ENCODE measurements at regions not wholly inside any gene's neighbourhood (a gene's known extent, or its start where the extent isn't known, plus 50 kb on each side); places are given as distances from the start of the nearest gene placed in this dataset.

DNA sequence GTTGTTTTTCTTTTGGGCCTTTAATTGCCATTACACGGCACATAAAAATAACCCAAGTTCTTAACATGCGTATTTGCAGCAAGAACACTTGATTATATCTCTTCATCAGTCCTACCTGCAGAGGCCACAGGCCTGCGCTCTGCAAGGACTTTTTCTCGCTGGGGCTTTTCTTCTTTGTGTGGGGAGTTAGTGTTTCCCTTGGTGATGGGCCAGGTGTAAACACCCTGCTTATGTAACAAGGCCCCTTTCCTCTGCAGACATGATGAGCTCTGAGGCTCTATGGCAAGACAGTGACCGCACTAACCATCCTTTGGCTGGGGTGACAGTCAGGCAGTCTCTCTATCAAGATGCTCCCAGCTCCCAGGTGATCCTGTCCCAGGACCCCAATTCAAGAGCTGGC is 97.8 kb upstream of the PCSK2 start:
- Histone ChIP-seq H3K36me3 (replicated peaks; ENCODE audit: insufficient read depth, low read depth) (no peaks in the 10 kb centered on the region), H3K27me3 (no peaks in the 10 kb centered on the region), H3K4me2 (no peak overlapping the region), H3K4me3 (no peak overlapping the region), H3K4me1 (ENCODE audit: insufficient read depth) (no peaks in the 10 kb centered on the region), H3K79me2 (no peaks in the 10 kb centered on the region), H2AFZ (no peak overlapping the region), H3K9me3 (ENCODE audit: low read depth) (no peaks in the 10 kb centered on the region), H3K9me2 (replicated peaks; ENCODE audit: insufficient read depth) (no peaks in the 10 kb centered on the region), H4K20me1 (ENCODE audit: insufficient read depth, poor library complexity, severe bottlenecking) (no peaks in the 10 kb centered on the region), H3K27ac (no peak overlapping the region)
- TF ChIP-seq, protein P1, sequence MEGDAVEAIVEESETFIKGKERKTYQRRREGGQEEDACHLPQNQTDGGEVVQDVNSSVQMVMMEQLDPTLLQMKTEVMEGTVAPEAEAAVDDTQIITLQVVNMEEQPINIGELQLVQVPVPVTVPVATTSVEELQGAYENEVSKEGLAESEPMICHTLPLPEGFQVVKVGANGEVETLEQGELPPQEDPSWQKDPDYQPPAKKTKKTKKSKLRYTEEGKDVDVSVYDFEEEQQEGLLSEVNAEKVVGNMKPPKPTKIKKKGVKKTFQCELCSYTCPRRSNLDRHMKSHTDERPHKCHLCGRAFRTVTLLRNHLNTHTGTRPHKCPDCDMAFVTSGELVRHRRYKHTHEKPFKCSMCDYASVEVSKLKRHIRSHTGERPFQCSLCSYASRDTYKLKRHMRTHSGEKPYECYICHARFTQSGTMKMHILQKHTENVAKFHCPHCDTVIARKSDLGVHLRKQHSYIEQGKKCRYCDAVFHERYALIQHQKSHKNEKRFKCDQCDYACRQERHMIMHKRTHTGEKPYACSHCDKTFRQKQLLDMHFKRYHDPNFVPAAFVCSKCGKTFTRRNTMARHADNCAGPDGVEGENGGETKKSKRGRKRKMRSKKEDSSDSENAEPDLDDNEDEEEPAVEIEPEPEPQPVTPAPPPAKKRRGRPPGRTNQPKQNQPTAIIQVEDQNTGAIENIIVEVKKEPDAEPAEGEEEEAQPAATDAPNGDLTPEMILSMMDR (IDR thresholded peaks at IDR 0.05; ENCODE audit: poor library complexity): no peak
- TF ChIP-seq EZH2 (IDR thresholded peaks at IDR 0.05; ENCODE audit: borderline replicate concordance): no peak
- TF ChIP-seq EZH2phosphoT487 (IDR thresholded peaks at IDR 0.05; ENCODE audit: low read depth, severe bottlenecking, unreplicated experiment): no peak
- WGBS (ENCODE audit: low lambda C conversion rate, missing lambda C conversion rate): 86% methylated on average over 5 of the region's 5 CpGs
- DNase-seq (ENCODE audit: low spot score): no peak

DNA sequence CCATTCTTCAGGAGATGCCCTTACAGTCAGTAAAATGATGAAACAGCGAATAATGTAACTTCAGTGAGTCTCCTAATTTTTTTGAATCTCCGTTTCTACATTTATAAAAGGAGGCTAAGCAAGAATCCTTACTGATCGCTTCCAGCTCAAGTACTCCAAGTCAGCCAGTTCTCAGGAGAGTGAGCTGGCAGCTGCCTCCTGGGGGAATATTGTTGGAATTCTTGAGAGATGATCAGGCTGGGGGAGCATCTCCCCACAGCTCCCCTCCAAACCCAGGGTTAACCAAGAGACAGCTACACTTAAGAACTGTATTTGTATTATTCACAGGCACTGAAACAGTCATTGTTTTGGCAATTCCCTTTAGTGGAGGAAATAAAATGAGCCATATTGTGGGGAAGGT is 89.1 kb upstream of the PCSK2 start:
- no peak for DNase-seq (ENCODE audit: low spot score)
- no peak overlapping the region for H3K27ac ChIP-seq
- TF ChIP-seq EZH2 (IDR thresholded peaks at IDR 0.05; ENCODE audit: borderline replicate concordance): no peak
- TF ChIP-seq EZH2phosphoT487 (IDR thresholded peaks at IDR 0.05; ENCODE audit: low read depth, severe bottlenecking, unreplicated experiment): no peak
- TF ChIP-seq, protein P1 (IDR thresholded peaks at IDR 0.05; ENCODE audit: poor library complexity): no peak
- no peak overlapping the region for H3K4me3 ChIP-seq
- H3K4me1 ChIP-seq (ENCODE audit: insufficient read depth): no peaks in the 10 kb centered on the region
- 91% methylated on average over 3 of the region's 3 CpGs for WGBS (ENCODE audit: low lambda C conversion rate, missing lambda C conversion rate)
- no peaks in the 10 kb centered on the region for H4K20me1 ChIP-seq (ENCODE audit: insufficient read depth, poor library complexity, severe bottlenecking)
- no peaks in the 10 kb centered on the region for H3K79me2 ChIP-seq
- no peaks in the 10 kb centered on the region for H3K27me3 ChIP-seq
- no peaks in the 10 kb centered on the region for H3K9me2 ChIP-seq (replicated peaks; ENCODE audit: insufficient read depth)
- H3K4me2 ChIP-seq: no peak overlapping the region
- H2AFZ ChIP-seq: no peak overlapping the region
- no peaks in the 10 kb centered on the region for H3K9me3 ChIP-seq (ENCODE audit: low read depth)
- no peaks in the 10 kb centered on the region for H3K36me3 ChIP-seq (replicated peaks; ENCODE audit: insufficient read depth, low read depth)

DNA sequence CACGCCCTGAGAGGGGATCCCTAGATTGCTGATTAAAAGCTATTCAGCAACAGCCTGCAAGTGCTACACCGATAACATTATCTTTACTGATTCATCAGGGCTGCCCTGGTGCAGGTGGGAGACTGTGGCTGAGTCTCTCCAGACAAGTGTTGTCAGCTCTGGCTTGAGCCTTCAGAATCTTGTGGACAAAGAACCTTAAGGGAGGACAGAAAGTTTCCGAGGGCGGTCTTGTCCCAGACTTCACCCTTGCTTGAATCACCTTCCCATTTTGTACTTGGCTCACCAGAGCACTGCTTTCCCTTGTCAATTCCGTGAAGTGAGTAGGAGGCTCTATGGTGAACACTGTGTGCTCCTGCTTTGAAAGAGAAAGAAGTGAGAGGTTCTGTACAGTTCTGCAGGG is 88.6 kb upstream of the PCSK2 start:
- Histone ChIP-seq H2AFZ (no peak overlapping the region), H4K20me1 (ENCODE audit: insufficient read depth, poor library complexity, severe bottlenecking) (no peaks in the 10 kb centered on the region), H3K27me3 (no peaks in the 10 kb centered on the region), H3K79me2 (no peaks in the 10 kb centered on the region), H3K4me2 (no peak overlapping the region), H3K9me2 (replicated peaks; ENCODE audit: insufficient read depth) (no peaks in the 10 kb centered on the region), H3K4me3 (no peak overlapping the region), H3K4me1 (ENCODE audit: insufficient read depth) (no peaks in the 10 kb centered on the region), H3K36me3 (replicated peaks; ENCODE audit: insufficient read depth, low read depth) (no peaks in the 10 kb centered on the region), H3K27ac (no peak overlapping the region), H3K9me3 (ENCODE audit: low read depth) (no peaks in the 10 kb centered on the region)
- TF ChIP-seq EZH2 (IDR thresholded peaks at IDR 0.05; ENCODE audit: borderline replicate concordance) (no peak), EZH2phosphoT487 (IDR thresholded peaks at IDR 0.05; ENCODE audit: low read depth, severe bottlenecking, unreplicated experiment) (no peak)
- TF ChIP-seq, protein P1 (IDR thresholded peaks at IDR 0.05; ENCODE audit: poor library complexity): no peak
- DNase-seq (ENCODE audit: low spot score): no peak
- WGBS (ENCODE audit: low lambda C conversion rate, missing lambda C conversion rate): 55% methylated on average over 5 of the region's 5 CpGs

DNA sequence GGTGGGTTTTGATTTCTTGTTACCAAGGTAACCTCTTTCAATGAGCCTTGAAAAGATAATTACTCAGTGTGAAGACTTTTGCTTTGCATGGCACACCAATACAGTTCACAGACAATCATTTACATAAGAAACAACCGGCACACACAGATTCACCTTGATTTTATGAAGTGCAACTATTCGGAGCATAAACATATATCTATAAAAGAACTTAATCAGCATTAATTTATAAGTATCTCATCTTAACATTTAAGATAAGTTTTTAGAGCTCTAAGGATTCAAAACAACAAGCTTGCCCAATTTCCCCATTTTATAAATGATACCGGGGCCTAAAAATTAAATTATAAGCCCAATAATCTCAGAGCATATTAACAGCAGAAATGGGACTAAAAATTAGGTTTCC is 85.9 kb upstream of the PCSK2 start:
- Histone ChIP-seq H3K79me2 (no peaks in the 10 kb centered on the region), H3K27ac (no peak overlapping the region), H3K4me3 (no peak overlapping the region), H3K27me3 (no peaks in the 10 kb centered on the region), H3K9me3 (ENCODE audit: low read depth) (no peaks in the 10 kb centered on the region), H3K4me2 (no peak overlapping the region), H2AFZ (no peak overlapping the region), H3K9me2 (replicated peaks; ENCODE audit: insufficient read depth) (no peaks in the 10 kb centered on the region), H3K4me1 (ENCODE audit: insufficient read depth) (no peaks in the 10 kb centered on the region), H3K36me3 (replicated peaks; ENCODE audit: insufficient read depth, low read depth) (no peaks in the 10 kb centered on the region), H4K20me1 (ENCODE audit: insufficient read depth, poor library complexity, severe bottlenecking) (no peaks in the 10 kb centered on the region)
- no peak for TF ChIP-seq EZH2 (IDR thresholded peaks at IDR 0.05; ENCODE audit: borderline replicate concordance)
- TF ChIP-seq, protein P1 (IDR thresholded peaks at IDR 0.05; ENCODE audit: poor library complexity): no peak
- no peak for TF ChIP-seq EZH2phosphoT487 (IDR thresholded peaks at IDR 0.05; ENCODE audit: low read depth, severe bottlenecking, unreplicated experiment)
- no peak for DNase-seq (ENCODE audit: low spot score)
- WGBS (ENCODE audit: low lambda C conversion rate, missing lambda C conversion rate): 89% methylated on average over 3 of the region's 3 CpGs

All from hepatocyte (in vitro differentiated cells).